Eye (tissue), 1 donor: ENCODE measurements at regions not wholly inside any gene's neighbourhood (a gene's known extent, or its start where the extent isn't known, plus 50 kb on each side); places are given as distances from the start of the nearest gene placed in this dataset.
A peak's percentile ranks its signal among the peaks of the same experiment; 100 is the strongest.

Source experiments
- DNase-seq: peaks from one replicate; pipeline ENCODE4 v3.0.0-alpha.2; 2015

GRCh38 chr2:240347373-240347940 is 88.0 kb upstream of the GPC1 start:
- DNase-seq, result no peak

- DNase-seq, result no peak
Measured at GRCh38 chr2:240347949-240348500, 87.4 kb upstream of the GPC1 start.

- no peak for DNase-seq
Measured at GRCh38 chr2:240348522-240348921, 86.9 kb upstream of the GPC1 start.

- DNase-seq, result no peak
Measured at GRCh38 chr2:240349133-240350005, 86.1 kb upstream of the GPC1 start.

- DNase-seq, result no peak
Measured at GRCh38 chr2:240350006-240350355, 85.5 kb upstream of the GPC1 start.

- no peak for DNase-seq
Measured at GRCh38 chr2:240350696-240351087, 84.8 kb upstream of the GPC1 start.

- DNase-seq, result peak; percentile 45
Measured at GRCh38 chr2:240351088-240351741, 84.2 kb upstream of the GPC1 start.

- no peak for DNase-seq
Measured at GRCh38 chr2:240351826-240352426, 83.5 kb upstream of the GPC1 start.

- DNase-seq, result no peak
Measured at GRCh38 chr2:240353086-240353798, 82.2 kb upstream of the GPC1 start.

GRCh38 chr2:240353944-240354343 is 81.5 kb upstream of the GPC1 start:
- no peak for DNase-seq

- peak; percentile 38 for DNase-seq
Measured at GRCh38 chr2:240355001-240355891, 80.2 kb upstream of the GPC1 start.

- no peak for DNase-seq
Measured at GRCh38 chr2:240355962-240356361, 79.5 kb upstream of the GPC1 start.

- no peak for DNase-seq
Measured at GRCh38 chr2:240356700-240357640, 78.5 kb upstream of the GPC1 start.

- DNase-seq, result no peak
Measured at GRCh38 chr2:240357641-240358012, 77.8 kb upstream of the GPC1 start.

- DNase-seq, result no peak
Measured at GRCh38 chr2:240358080-240358479, 77.4 kb upstream of the GPC1 start.

GRCh38 chr2:240358821-240359397 is 76.6 kb upstream of the GPC1 start:
- no peak for DNase-seq

- DNase-seq, result no peak
Measured at GRCh38 chr2:240359695-240360094, 75.8 kb upstream of the GPC1 start.

GRCh38 chr2:240360645-240361475 is 74.6 kb upstream of the GPC1 start:
- no peak for DNase-seq

GRCh38 chr2:240362216-240362755 is 73.2 kb upstream of the GPC1 start:
- DNase-seq, result no peak
